ENCODE measurements at regions not wholly inside any gene's neighbourhood (a gene's known extent, or its start where the extent isn't known, plus 50 kb on each side); places are given as distances from the start of the nearest gene placed in this dataset.

- Mint-ChIP-seq H3K27ac (no peak overlapping the region), H3K4me3 (no peak overlapping the region), H3K9me3 (no peaks in the 10 kb centered on the region), H3K4me1 (ENCODE audit: unreplicated experiment) (peaks cover 3% of the 10 kb centered on the region), H3K36me3 (no peaks in the 10 kb centered on the region), H3K27me3 (peaks cover 16% of the 10 kb centered on the region)
- TF ChIP-seq CTCF (conservative IDR thresholded peaks at IDR 0.05): no peak
- DNase-seq (ENCODE audit: extremely low spot score, unreplicated experiment): no peak
These were observed 92.9 kb downstream of the HMX1 start for GRCh38 chr4:8778760-8779159.

DNA sequence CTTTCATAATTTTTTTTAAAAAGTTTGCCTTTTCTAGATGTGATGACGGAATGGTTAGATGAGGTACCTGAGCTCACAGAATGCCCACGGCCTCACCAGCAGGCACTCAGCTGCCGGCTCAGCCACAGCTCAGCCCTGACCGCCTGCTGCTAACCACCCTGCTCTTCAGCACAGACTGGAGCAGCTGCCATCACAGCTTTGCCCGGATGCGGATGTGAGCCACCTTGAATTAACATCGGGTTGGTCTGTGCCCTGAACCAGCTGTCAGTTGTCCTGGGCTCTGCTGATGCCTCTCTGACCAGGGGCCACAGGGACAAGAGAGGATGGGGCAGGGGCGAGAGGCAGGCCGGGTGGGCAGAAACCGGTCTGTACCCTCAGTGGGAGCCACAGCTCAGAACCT lies 93.3 kb downstream of the HMX1 start:
- Mint-ChIP-seq H3K9me3 (no peaks in the 10 kb centered on the region), H3K36me3 (no peaks in the 10 kb centered on the region), H3K4me3 (no peak overlapping the region), H3K27ac (no peak overlapping the region), H3K4me1 (ENCODE audit: unreplicated experiment) (peaks cover 3% of the 10 kb centered on the region), H3K27me3 (peaks cover 12% of the 10 kb centered on the region)
- TF ChIP-seq CTCF (conservative IDR thresholded peaks at IDR 0.05): no peak
- no peak for DNase-seq (ENCODE audit: extremely low spot score, unreplicated experiment)

GRCh38 chr4:8777320-8778196 lies 94.1 kb downstream of the HMX1 start:
- DNase-seq (ENCODE audit: extremely low spot score, unreplicated experiment): no peak
- Mint-ChIP-seq H3K4me1 (ENCODE audit: unreplicated experiment) (peaks cover 3% of the 10 kb centered on the region), H3K9me3 (no peaks in the 10 kb centered on the region), H3K27me3 (peaks cover 12% of the 10 kb centered on the region), H3K36me3 (no peaks in the 10 kb centered on the region), H3K27ac (no peak overlapping the region), H3K4me3 (no peak overlapping the region)
- TF ChIP-seq CTCF (conservative IDR thresholded peaks at IDR 0.05): no peak

- Mint-ChIP-seq H3K27ac (no peak overlapping the region), H3K9me3 (no peaks in the 10 kb centered on the region), H3K36me3 (no peaks in the 10 kb centered on the region), H3K27me3 (peaks cover 15% of the 10 kb centered on the region), H3K4me3 (no peak overlapping the region), H3K4me1 (ENCODE audit: unreplicated experiment) (peaks cover 3% of the 10 kb centered on the region)
- no peak for TF ChIP-seq CTCF (conservative IDR thresholded peaks at IDR 0.05)
- no peak for DNase-seq (ENCODE audit: extremely low spot score, unreplicated experiment)
These were observed 95.3 kb downstream of the HMX1 start for GRCh38 chr4:8776366-8776765.

- Mint-ChIP-seq H3K4me1 (ENCODE audit: unreplicated experiment) (peaks cover 3% of the 10 kb centered on the region), H3K27me3 (peaks cover 15% of the 10 kb centered on the region), H3K4me3 (no peak overlapping the region), H3K27ac (no peak overlapping the region), H3K36me3 (no peaks in the 10 kb centered on the region), H3K9me3 (no peaks in the 10 kb centered on the region)
- DNase-seq (ENCODE audit: extremely low spot score, unreplicated experiment): no peak
- no peak for TF ChIP-seq CTCF (conservative IDR thresholded peaks at IDR 0.05)
These were observed 95.8 kb downstream of the HMX1 start for GRCh38 chr4:8775751-8776355.
